Keratinocyte (primary cell): ENCODE measurements at regions not wholly inside any gene's neighbourhood (a gene's known extent, or its start where the extent isn't known, plus 50 kb on each side); places are given as distances from the start of the nearest gene placed in this dataset.
A peak's percentile ranks its signal among the peaks of the same experiment; 100 is the strongest.

ENCODE experiments used
- DNase-seq: peaks from one replicate; pipeline ENCODE4 v3.0.0-alpha.2; 2011; ENCODE audit warnings: low read depth, missing footprints, low spot score
- FAIRE-seq: peaks from 2 replicates; lab custom pipeline; 2011; peaks lifted over from hg19 to GRCh38; lab: Jason Lieb, UNC
- H2AFZ ChIP-seq: 2 replicates; pipeline ENCODE4 v1.6.0; 2012; ENCODE audit warnings: low read length, control low read depth, inconsistent platforms; ENCODE audit not compliant: control insufficient read depth
- H3K27ac ChIP-seq: 2 replicates; pipeline ENCODE4 v1.5.1; 2011; ENCODE audit warnings: low read length; ENCODE audit not compliant: control insufficient read depth, insufficient read depth
- H3K27me3 ChIP-seq: 3 replicates; pipeline ENCODE4 v1.6.0; 2011; ENCODE audit warnings: low read length; ENCODE audit not compliant: control insufficient read depth, insufficient read depth; ENCODE audit errors: extremely low read depth
- H3K36me3 ChIP-seq, 2 experiments: 2 replicates in 1 of 2; 3 replicates in 1 of 2; pipeline ENCODE4 v1.5.1; 2011; ENCODE audit warnings: low read length in 2 of 2, mild to moderate bottlenecking in 1 of 2; ENCODE audit not compliant: control insufficient read depth in 2 of 2, insufficient read depth in 2 of 2; ENCODE audit errors: extremely low read depth in 1 of 2
- H3K4me1 ChIP-seq: 3 replicates; pipeline ENCODE4 v1.5.1; 2011; ENCODE audit warnings: low read length; ENCODE audit not compliant: control insufficient read depth, insufficient read depth; ENCODE audit errors: extremely low read depth
- H3K4me2 ChIP-seq: 3 replicates; pipeline ENCODE4 v1.6.0; 2011; ENCODE audit warnings: low read depth, low read length; ENCODE audit not compliant: control insufficient read depth, insufficient read depth; ENCODE audit errors: extremely low read depth
- H3K4me3 ChIP-seq, 3 experiments: fragments of 200-600 bp in 1 of 3; sonication (generic) in 1 of 3; 2 replicates in 2 of 3; 3 replicates in 1 of 3; pipeline ENCODE4 v1.5.1; 2011 to 2016; ENCODE audit warnings: low read length in 3 of 3, mild to moderate bottlenecking in 3 of 3, control low read depth in 2 of 3, inconsistent platforms in 1 of 3, low read depth in 1 of 3, mixed read lengths in 1 of 3, mixed run types in 1 of 3, moderate library complexity in 1 of 3; ENCODE audit not compliant: control insufficient read depth in 2 of 3, insufficient read depth in 2 of 3; ENCODE audit errors: extremely low read depth in 1 of 3
- H3K79me2 ChIP-seq: 2 replicates; pipeline ENCODE4 v1.6.0; 2012; ENCODE audit warnings: low read length; ENCODE audit not compliant: control insufficient read depth, insufficient read depth
- H3K9ac ChIP-seq: 3 replicates; pipeline ENCODE4 v1.6.0; 2011; ENCODE audit warnings: low read length; ENCODE audit not compliant: control insufficient read depth, insufficient read depth; ENCODE audit errors: extremely low read depth
- H3K9me1 ChIP-seq: 3 replicates; pipeline ENCODE4 v1.6.0; 2011; ENCODE audit warnings: low read length; ENCODE audit not compliant: control insufficient read depth, insufficient read depth; ENCODE audit errors: extremely low read depth
- H3K9me3 ChIP-seq: 2 replicates; pipeline ENCODE4 v1.5.1; 2012; ENCODE audit warnings: low read depth, low read length; ENCODE audit not compliant: control insufficient read depth
- H4K20me1 ChIP-seq: 3 replicates; pipeline ENCODE4 v1.6.0; 2011; ENCODE audit warnings: low read length; ENCODE audit not compliant: control insufficient read depth, insufficient read depth; ENCODE audit errors: extremely low read depth
- EZH2 ChIP-seq: IDR thresholded peaks from one replicate; pipeline ENCODE4 v1.6.1; 2012; ENCODE audit warnings: inconsistent platforms, mild to moderate bottlenecking, low read length, moderate library complexity
- dilution Hi-C: fragments of 300-500 bp; cut with MboI; formaldehyde crosslinking; loops from one replicate; pipeline ENCODE4 v1.7.0; 2020; ENCODE audit warnings: low sequenced_read_pairs; ENCODE audit not compliant: extremely low pct_ligation_motif_present
- TF ChIP-seq, protein P1 (sequence below), 3 experiments: IDR thresholded peaks in 1 of 3; conservative IDR thresholded peaks in 1 of 3; optimal IDR thresholded peaks in 1 of 3; 2 replicates in 2 of 3; 3 replicates in 1 of 3; pipeline versions ENCODE3 to v1.5.1; 2011; ENCODE audit warnings: low read length in 3 of 3, mild to moderate bottlenecking in 3 of 3, moderate library complexity in 2 of 3, control low read depth in 1 of 3, inconsistent platforms in 1 of 3; ENCODE audit not compliant: insufficient read depth in 2 of 3; ENCODE audit errors: extremely low read depth in 1 of 3

DNA sequence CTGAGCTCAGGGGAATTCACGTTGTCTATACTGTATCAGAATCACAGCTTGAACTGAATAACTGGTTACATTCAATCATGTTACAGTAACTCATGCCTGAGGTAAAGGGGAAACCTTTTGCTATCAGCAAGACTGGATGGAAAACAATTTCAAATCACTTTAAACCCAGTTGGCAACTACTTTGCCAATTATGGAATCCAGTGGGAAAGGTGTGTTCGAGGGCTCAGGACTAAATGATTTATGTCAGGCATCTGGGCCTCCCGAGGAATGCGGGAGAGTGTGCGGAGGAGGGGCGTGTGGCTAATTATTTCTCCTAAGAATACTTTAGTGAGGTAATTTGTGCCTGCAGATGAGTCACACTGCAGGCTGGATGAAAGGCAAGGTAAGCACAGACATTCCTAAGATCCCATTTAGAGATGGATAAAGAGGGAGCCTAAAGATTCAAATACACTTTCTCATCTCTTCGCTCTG lies 100.1 kb downstream of the HRH4 start:
- FAIRE-seq (peak; percentile 93), DNase-seq (peak; percentile 26)
- Histone ChIP-seq H3K27me3 (no peaks in the 10 kb centered on the region), H3K27ac (peak overlapping the region; percentile 55), H3K9ac (peak overlapping the region; percentile 39), H3K9me3 (no peaks in the 10 kb centered on the region), H3K4me1 (peaks cover 13% of the 10 kb centered on the region), H3K9me1 (no peaks in the 10 kb centered on the region), H3K4me3 (no peak overlapping the region), H3K36me3 (no peaks in the 10 kb centered on the region), H2AFZ (peak overlapping the region; percentile 89), H4K20me1 (no peaks in the 10 kb centered on the region), H3K79me2 (no peaks in the 10 kb centered on the region), H3K4me2 (peak overlapping the region; percentile 67)
- dilution Hi-C loops = no loop called here
- TF ChIP-seq EZH2 = no peak
- TF ChIP-seq, protein P1, sequence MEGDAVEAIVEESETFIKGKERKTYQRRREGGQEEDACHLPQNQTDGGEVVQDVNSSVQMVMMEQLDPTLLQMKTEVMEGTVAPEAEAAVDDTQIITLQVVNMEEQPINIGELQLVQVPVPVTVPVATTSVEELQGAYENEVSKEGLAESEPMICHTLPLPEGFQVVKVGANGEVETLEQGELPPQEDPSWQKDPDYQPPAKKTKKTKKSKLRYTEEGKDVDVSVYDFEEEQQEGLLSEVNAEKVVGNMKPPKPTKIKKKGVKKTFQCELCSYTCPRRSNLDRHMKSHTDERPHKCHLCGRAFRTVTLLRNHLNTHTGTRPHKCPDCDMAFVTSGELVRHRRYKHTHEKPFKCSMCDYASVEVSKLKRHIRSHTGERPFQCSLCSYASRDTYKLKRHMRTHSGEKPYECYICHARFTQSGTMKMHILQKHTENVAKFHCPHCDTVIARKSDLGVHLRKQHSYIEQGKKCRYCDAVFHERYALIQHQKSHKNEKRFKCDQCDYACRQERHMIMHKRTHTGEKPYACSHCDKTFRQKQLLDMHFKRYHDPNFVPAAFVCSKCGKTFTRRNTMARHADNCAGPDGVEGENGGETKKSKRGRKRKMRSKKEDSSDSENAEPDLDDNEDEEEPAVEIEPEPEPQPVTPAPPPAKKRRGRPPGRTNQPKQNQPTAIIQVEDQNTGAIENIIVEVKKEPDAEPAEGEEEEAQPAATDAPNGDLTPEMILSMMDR (optimal IDR thresholded peaks at IDR 0.05 in 1 of 3, IDR thresholded peaks at IDR 0.05 in 1 of 3, conservative IDR thresholded peaks at IDR 0.05 in 1 of 3; ENCODE audit: extremely low read depth in 1 of 3, insufficient read depth in 2 of 3, low read length in 3 of 3) = no peak

DNA sequence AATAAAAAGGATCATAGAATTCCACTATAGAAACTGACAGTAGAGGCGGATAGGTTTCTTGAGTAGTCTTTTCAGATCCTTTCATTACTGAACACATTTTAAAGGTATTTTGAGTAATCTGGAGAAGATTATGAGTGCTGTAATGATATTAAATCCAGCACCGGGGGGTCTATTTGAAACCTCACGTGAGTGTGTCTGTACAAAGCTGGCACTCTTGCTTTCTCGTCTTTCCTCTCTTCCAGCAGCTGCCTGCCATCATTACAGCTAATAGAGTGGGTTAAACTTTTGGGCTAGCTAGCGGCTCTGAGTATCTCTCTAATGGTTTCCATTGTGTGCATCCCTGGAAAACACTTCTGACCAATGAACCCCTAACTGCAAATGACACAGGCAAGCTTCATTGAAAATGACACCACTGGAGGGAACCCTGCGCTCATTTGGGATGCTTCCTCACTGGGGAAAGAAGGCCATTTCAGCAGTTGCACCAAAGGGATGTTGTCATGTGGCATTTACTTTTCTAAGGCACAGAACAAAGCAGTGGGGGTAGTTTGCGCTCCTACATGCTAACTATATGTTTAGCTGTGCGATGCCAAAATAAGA lies 101.0 kb downstream of the HRH4 start:
- no peak for DNase-seq
- TF ChIP-seq EZH2 = no peak
- TF ChIP-seq, protein P1 (optimal IDR thresholded peaks at IDR 0.05 in 1 of 3, IDR thresholded peaks at IDR 0.05 in 1 of 3, conservative IDR thresholded peaks at IDR 0.05 in 1 of 3; ENCODE audit: extremely low read depth in 1 of 3, insufficient read depth in 2 of 3, low read length in 3 of 3) = no peak
- no peaks in the 10 kb centered on the region for H3K79me2 ChIP-seq
- no peak overlapping the region for H3K4me3 ChIP-seq
- FAIRE-seq = no peak
- H3K9ac ChIP-seq = no peak overlapping the region
- dilution Hi-C loops = no loop called here
- no peak overlapping the region for H3K27ac ChIP-seq
- no peaks in the 10 kb centered on the region for H3K36me3 ChIP-seq
- H4K20me1 ChIP-seq = no peaks in the 10 kb centered on the region
- H3K4me2 ChIP-seq = no peak overlapping the region
- no peaks in the 10 kb centered on the region for H3K9me3 ChIP-seq
- no peaks in the 10 kb centered on the region for H3K9me1 ChIP-seq
- H3K27me3 ChIP-seq = no peaks in the 10 kb centered on the region
- H3K4me1 ChIP-seq = peaks cover 17% of the 10 kb centered on the region
- H2AFZ ChIP-seq = no peak overlapping the region
